H9 (cell line): ENCODE measurements at regions not wholly inside any gene's neighbourhood (a gene's known extent, or its start where the extent isn't known, plus 50 kb on each side); places are given as distances from the start of the nearest gene placed in this dataset.

ENCODE experiments used
- DNase-seq: peaks from one replicate; pipeline ENCODE4 v3.0.0-alpha.2; 2017
- H2AFZ ChIP-seq: one replicate; pipeline ENCODE4 v1.6.1; 2013; ENCODE audit warnings: mild to moderate bottlenecking, low read length, control low read depth, moderate library complexity
- H2AK5ac ChIP-seq: 2 replicates; pipeline ENCODE4 v1.6.1; 2013; ENCODE audit warnings: low read length, control low read depth, mixed read lengths; ENCODE audit not compliant: insufficient read length
- H2BK120ac ChIP-seq: one replicate; pipeline ENCODE4 v1.6.1; 2013; ENCODE audit warnings: low read depth, mild to moderate bottlenecking, low read length, control low read depth, inconsistent platforms; ENCODE audit not compliant: poor library complexity, severe bottlenecking
- H2BK12ac ChIP-seq: 2 replicates; pipeline ENCODE4 v1.6.1; 2013; ENCODE audit warnings: low read length, control low read depth, mixed read lengths, low read depth; ENCODE audit not compliant: insufficient read length
- H2BK15ac ChIP-seq: 2 replicates; pipeline ENCODE4 v1.6.1; 2013; ENCODE audit warnings: low read depth, low read length, control low read depth
- H2BK20ac ChIP-seq: one replicate; pipeline ENCODE4 v1.6.1; 2013; ENCODE audit warnings: low read depth, mild to moderate bottlenecking, low read length, control low read depth, inconsistent platforms; ENCODE audit not compliant: poor library complexity, severe bottlenecking
- H2BK5ac ChIP-seq: 2 replicates; pipeline ENCODE4 v1.6.1; 2013; ENCODE audit warnings: low read length, control low read depth, mixed read lengths; ENCODE audit not compliant: insufficient read length
- H3K14ac ChIP-seq: 2 replicates; pipeline ENCODE4 v1.6.1; 2013; ENCODE audit warnings: low read length, control low read depth; ENCODE audit not compliant: insufficient read depth
- H3K18ac ChIP-seq: 2 replicates; pipeline ENCODE4 v1.6.1; 2013; ENCODE audit warnings: low read depth, mild to moderate bottlenecking, mixed read lengths, low read length, control low read depth; ENCODE audit not compliant: insufficient read length
- H3K23ac ChIP-seq: 2 replicates; pipeline ENCODE4 v1.6.1; 2013; ENCODE audit warnings: low read length, control low read depth, mixed read lengths, low read depth; ENCODE audit not compliant: insufficient read length
- H3K23me2 ChIP-seq: 2 replicates; pipeline ENCODE4 v1.6.1; 2013; ENCODE audit warnings: low read depth, mild to moderate bottlenecking, mixed read lengths, low read length, control low read depth; ENCODE audit not compliant: insufficient read length, poor library complexity, severe bottlenecking
- H3K27ac ChIP-seq: 2 replicates; pipeline ENCODE4 v1.5.1; 2013; ENCODE audit warnings: low read length, control low read depth, mixed read lengths, low read depth; ENCODE audit not compliant: insufficient read length
- H3K27me3 ChIP-seq: 2 replicates; pipeline ENCODE4 v1.6.1; 2013; ENCODE audit warnings: low read length, control low read depth, inconsistent platforms; ENCODE audit not compliant: insufficient read depth
- H3K4ac ChIP-seq: 2 replicates; pipeline ENCODE4 v1.6.1; 2013; ENCODE audit warnings: low read depth, mild to moderate bottlenecking, control low read depth, inconsistent platforms, low read length, moderate library complexity
- H3K4me1 ChIP-seq: 2 replicates; pipeline ENCODE4 v1.6.1; 2013; ENCODE audit warnings: low read length, control low read depth, inconsistent platforms; ENCODE audit not compliant: insufficient read depth
- H3K4me2 ChIP-seq: 2 replicates; pipeline ENCODE4 v1.6.1; 2013; ENCODE audit warnings: low read length, control low read depth, mixed read lengths; ENCODE audit not compliant: insufficient read length, insufficient read depth
- H3K56ac ChIP-seq: 2 replicates; pipeline ENCODE4 v1.6.1; 2013; ENCODE audit warnings: low read depth, mild to moderate bottlenecking, mixed read lengths, low read length, control low read depth; ENCODE audit not compliant: insufficient read length
- H3K79me1 ChIP-seq: 2 replicates; pipeline ENCODE4 v1.6.1; 2013; ENCODE audit warnings: low read depth, mild to moderate bottlenecking, moderate library complexity, low read length, control low read depth, inconsistent platforms; ENCODE audit not compliant: insufficient read depth, poor library complexity, severe bottlenecking
- H3K79me2 ChIP-seq: 2 replicates; pipeline ENCODE4 v1.6.1; 2013; ENCODE audit warnings: low read length, control low read depth, inconsistent platforms; ENCODE audit not compliant: insufficient read depth
- H3K9ac ChIP-seq: 2 replicates; pipeline ENCODE4 v1.6.1; 2013; ENCODE audit warnings: low read length, control low read depth, mixed read lengths; ENCODE audit not compliant: insufficient read length; ENCODE audit errors: extremely low read depth
- H3K9me3 ChIP-seq: one replicate; pipeline ENCODE4 v1.6.1; 2013; ENCODE audit warnings: low read depth, low read length, inconsistent platforms; ENCODE audit not compliant: control insufficient read depth
- H3T11ph ChIP-seq: one replicate; pipeline ENCODE4 v1.6.1; 2013; ENCODE audit warnings: mild to moderate bottlenecking, low read length, control low read depth, inconsistent platforms
- H4K20me1 ChIP-seq: one replicate; pipeline ENCODE4 v1.6.1; 2013; ENCODE audit not compliant: control insufficient read depth, insufficient read length, insufficient read depth
- H4K5ac ChIP-seq: 2 replicates; pipeline ENCODE4 v1.6.1; 2013; ENCODE audit warnings: low read depth, mild to moderate bottlenecking, mixed read lengths, low read length, control low read depth; ENCODE audit not compliant: insufficient read length
- H4K8ac ChIP-seq: replicated peaks from 2 replicates; pipeline ENCODE4 v1.6.1; 2013; ENCODE audit warnings: low read length, control low read depth, mixed read lengths, low read depth; ENCODE audit not compliant: insufficient read length
- H4K91ac ChIP-seq: 2 replicates; pipeline ENCODE4 v1.6.1; 2013; ENCODE audit warnings: low read depth, mild to moderate bottlenecking, moderate library complexity, mixed read lengths, low read length, control low read depth; ENCODE audit not compliant: insufficient read length
- H3K27ac Mint-ChIP-seq, 3 experiments: 2 replicates in 2 of 3; 3 replicates in 1 of 3; pipeline ENCODE4 v1.8.0; 2020 to 2021; ENCODE audit warnings: mixed read lengths in 3 of 3, mild to moderate bottlenecking in 1 of 3, moderate library complexity in 1 of 3
- H3K27me3 Mint-ChIP-seq: 2 replicates; pipeline ENCODE4 v1.8.0; 2021; ENCODE audit warnings: low read depth, mild to moderate bottlenecking, moderate library complexity, mixed read lengths
- H3K36me3 Mint-ChIP-seq, 3 experiments: 2 replicates in 2 of 3; 3 replicates in 1 of 3; pipeline ENCODE4 v1.8.0; 2020 to 2021; ENCODE audit warnings: low read depth in 3 of 3, mixed read lengths in 3 of 3; ENCODE audit not compliant: insufficient read depth in 1 of 3
- H3K4me1 Mint-ChIP-seq, 2 experiments: 2 replicates each; pipeline ENCODE4 v1.8.0; 2020; ENCODE audit warnings: mixed read lengths in 2 of 2
- H3K4me3 Mint-ChIP-seq, 2 experiments: 2 replicates in 1 of 2; 3 replicates in 1 of 2; pipeline ENCODE4 v1.8.0; 2020 to 2021; ENCODE audit warnings: mild to moderate bottlenecking in 2 of 2, mixed read lengths in 2 of 2, moderate library complexity in 1 of 2
- H3K9me3 Mint-ChIP-seq, 2 experiments: 2 replicates in 1 of 2; 3 replicates in 1 of 2; pipeline ENCODE4 v1.8.0; 2020; ENCODE audit warnings: mild to moderate bottlenecking in 2 of 2, mixed read lengths in 2 of 2, moderate library complexity in 1 of 2
- CTCF ChIP-seq: fragments of 200-600 bp; sonication (generic); conservative IDR thresholded peaks from 3 replicates; pipeline ENCODE4 v1.8.0; 2021; ENCODE audit warnings: antibody characterized with exemption, mild to moderate bottlenecking
- WGBS: extraction: QIAGEN DNeasy Blood & Tissue Kit; methylation state at CpG from one replicate; pipeline ENCODE4 v1.1.7; 2013; ENCODE audit warnings: missing lambda C conversion rate, low lambda C conversion rate, mixed read lengths; ENCODE audit not compliant: insufficient read length; ENCODE audit errors: extremely low coverage; 5-methylcytosine and 5-hydroxymethylcytosine counted together

DNA sequence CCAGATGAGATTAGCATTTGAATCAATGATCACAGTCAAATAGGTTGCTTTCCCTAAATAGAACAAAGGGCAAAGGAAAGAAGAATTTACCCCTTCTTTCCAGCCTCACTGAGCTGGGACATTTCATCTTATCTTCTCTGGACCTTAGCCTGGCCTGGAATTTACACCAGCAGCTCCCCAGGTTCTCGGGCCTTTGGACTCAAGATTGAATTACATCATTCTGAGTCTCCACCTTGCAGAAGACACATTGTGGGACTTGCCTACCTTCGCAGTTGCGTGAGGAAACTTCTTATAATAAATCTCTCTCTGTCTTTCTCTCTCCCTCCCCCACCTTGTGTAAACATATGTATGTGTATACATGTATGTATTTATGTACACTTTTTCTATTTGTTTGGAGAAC is 732.4 kb downstream of the IPMK start:
- no peak overlapping the region for H2BK5ac ChIP-seq
- no peaks in the 10 kb centered on the region for H3K23me2 ChIP-seq
- no peaks in the 10 kb centered on the region for H3K79me1 ChIP-seq
- H3K18ac ChIP-seq, result no peak overlapping the region
- DNase-seq, result no peak
- no peaks in the 10 kb centered on the region for H3K27me3 ChIP-seq
- no peaks in the 10 kb centered on the region for H3K9me3 ChIP-seq
- H2BK120ac ChIP-seq, result no peak overlapping the region
- no peaks in the 10 kb centered on the region for H3K79me2 ChIP-seq
- no peak overlapping the region for H2BK20ac ChIP-seq
- no peak overlapping the region for H3K14ac ChIP-seq
- H4K91ac ChIP-seq, result no peak overlapping the region
- Mint-ChIP-seq H3K27ac (no peak overlapping the region), H3K27me3 (no peaks in the 10 kb centered on the region), H3K9me3 (no peaks in the 10 kb centered on the region; a peak in 1 of 5 replicates), H3K4me1 (peaks cover 5% of the 10 kb centered on the region in 2 experiments), H3K36me3 (no peaks in the 10 kb centered on the region; a peak in 1 of 7 replicates), H3K4me3 (no peak overlapping the region)
- H4K5ac ChIP-seq, result no peak overlapping the region
- H3K23ac ChIP-seq, result no peak overlapping the region
- H3T11ph ChIP-seq, result no peak overlapping the region
- H3K4ac ChIP-seq, result no peak overlapping the region
- TF ChIP-seq CTCF, result no peak
- no CpG with 5 or more reads among the region's 3 CpGs for WGBS
- no peak overlapping the region for H3K56ac ChIP-seq
- H3K4me1 ChIP-seq, result no peaks in the 10 kb centered on the region
- no peak overlapping the region for H2BK15ac ChIP-seq
- H3K4me2 ChIP-seq, result no peak overlapping the region
- no peak overlapping the region for H2AK5ac ChIP-seq
- no peak overlapping the region for H2BK12ac ChIP-seq
- no peaks in the 10 kb centered on the region for H4K20me1 ChIP-seq
- H3K27ac ChIP-seq, result no peak overlapping the region
- H2AFZ ChIP-seq, result no peak overlapping the region
- H3K9ac ChIP-seq, result no peak overlapping the region
- H4K8ac ChIP-seq, result no peak overlapping the region
